Upper lobe of left lung (tissue), 4 donors: ENCODE measurements at regions not wholly inside any gene's neighbourhood (a gene's known extent, or its start where the extent isn't known, plus 50 kb on each side); places are given as distances from the start of the nearest gene placed in this dataset.

Experiments
- EP300 ChIP-seq, 4 donors: sonication (generic); formaldehyde crosslinking; IDR thresholded peaks; one replicate each; pipeline ENCODE4 v1.5.1; 2017; ENCODE audit warnings: antibody characterized with exemption in 4 of 4, control low read depth in 2 of 4
- POLR2A ChIP-seq, 4 donors: fragments of 450-650 bp; IDR thresholded peaks; one replicate each; pipeline ENCODE4 v1.5.1; 2016 to 2017; ENCODE audit warnings: antibody characterized with exemption in 4 of 4, mild to moderate bottlenecking in 2 of 4
- TF ChIP-seq, protein P1 (sequence below), 6 experiments: fragments of 450-650 bp in 4 of 6; fragments of 200-600 bp in 2 of 6; sonication (generic) in 2 of 6; IDR thresholded peaks; one replicate each; pipeline ENCODE4 v1.5.1; 2016 to 2019; ENCODE audit warnings: antibody characterized with exemption in 6 of 6

DNA sequence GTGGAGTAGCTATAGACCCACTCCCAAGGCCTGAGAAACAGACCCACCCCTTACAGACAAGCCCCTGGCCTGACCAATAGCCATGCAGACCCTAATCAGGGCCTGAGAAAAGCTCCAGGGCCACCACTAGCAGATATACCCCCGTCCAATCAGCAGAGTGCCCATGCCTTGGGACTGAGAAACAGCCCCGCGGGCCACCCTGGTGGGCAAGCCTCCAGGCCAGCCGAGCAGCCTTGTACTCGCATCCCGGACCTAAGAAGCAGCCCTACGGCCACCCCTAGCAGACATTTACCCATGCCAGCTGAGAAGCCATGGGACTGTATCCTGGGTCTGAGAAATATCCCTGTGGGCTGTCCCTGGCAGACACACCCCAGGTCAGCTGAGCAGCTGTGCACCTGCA lies 436.5 kb downstream of the SMARCA1 start:
- TF ChIP-seq EP300 (IDR thresholded peaks at IDR 0.05) (no peak), POLR2A (IDR thresholded peaks at IDR 0.05) (no peak)
- TF ChIP-seq, protein P1, sequence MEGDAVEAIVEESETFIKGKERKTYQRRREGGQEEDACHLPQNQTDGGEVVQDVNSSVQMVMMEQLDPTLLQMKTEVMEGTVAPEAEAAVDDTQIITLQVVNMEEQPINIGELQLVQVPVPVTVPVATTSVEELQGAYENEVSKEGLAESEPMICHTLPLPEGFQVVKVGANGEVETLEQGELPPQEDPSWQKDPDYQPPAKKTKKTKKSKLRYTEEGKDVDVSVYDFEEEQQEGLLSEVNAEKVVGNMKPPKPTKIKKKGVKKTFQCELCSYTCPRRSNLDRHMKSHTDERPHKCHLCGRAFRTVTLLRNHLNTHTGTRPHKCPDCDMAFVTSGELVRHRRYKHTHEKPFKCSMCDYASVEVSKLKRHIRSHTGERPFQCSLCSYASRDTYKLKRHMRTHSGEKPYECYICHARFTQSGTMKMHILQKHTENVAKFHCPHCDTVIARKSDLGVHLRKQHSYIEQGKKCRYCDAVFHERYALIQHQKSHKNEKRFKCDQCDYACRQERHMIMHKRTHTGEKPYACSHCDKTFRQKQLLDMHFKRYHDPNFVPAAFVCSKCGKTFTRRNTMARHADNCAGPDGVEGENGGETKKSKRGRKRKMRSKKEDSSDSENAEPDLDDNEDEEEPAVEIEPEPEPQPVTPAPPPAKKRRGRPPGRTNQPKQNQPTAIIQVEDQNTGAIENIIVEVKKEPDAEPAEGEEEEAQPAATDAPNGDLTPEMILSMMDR (IDR thresholded peaks at IDR 0.05), result no peak
